ENCODE measurements at regions not wholly inside any gene's neighbourhood (a gene's known extent, or its start where the extent isn't known, plus 50 kb on each side); places are given as distances from the start of the nearest gene placed in this dataset.
A peak's percentile ranks its signal among the peaks of the same experiment; 100 is the strongest.

DNA sequence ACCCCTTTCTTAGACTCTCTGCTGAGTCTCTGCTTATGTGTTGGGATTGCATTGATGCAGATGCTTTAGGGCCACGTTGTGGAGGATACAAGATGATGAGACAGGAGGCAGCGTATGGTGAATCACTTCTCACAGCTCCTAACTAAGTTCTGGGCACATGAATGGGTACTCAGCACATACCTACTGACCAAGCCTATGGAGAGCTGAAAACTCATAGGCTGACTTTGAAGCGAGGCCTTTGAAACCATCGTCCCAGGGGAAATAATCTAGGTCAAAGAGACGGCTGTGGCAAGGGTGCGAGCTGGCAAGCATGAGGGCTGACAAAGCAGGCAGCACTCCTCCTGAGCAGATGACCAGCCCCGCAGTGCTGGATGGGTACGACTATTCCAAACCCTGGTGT is 180.2 kb upstream of the TNP1 start:
- no peak overlapping the region for H3K27ac ChIP-seq
- DNase-seq (ENCODE audit: low spot score) = no peak
- no peak for TF ChIP-seq CTCF (IDR thresholded peaks at IDR 0.05)
- H3K4me3 ChIP-seq = no peak overlapping the region

GRCh38 chr2:217038001-217038400 is 178.1 kb upstream of the TNP1 start:
- DNase-seq (ENCODE audit: low spot score) = no peak
- H3K4me3 ChIP-seq = no peak overlapping the region
- TF ChIP-seq CTCF (IDR thresholded peaks at IDR 0.05) = no peak
- no peak overlapping the region for H3K27ac ChIP-seq

- no peak overlapping the region for H3K27ac ChIP-seq
- DNase-seq (ENCODE audit: low spot score) = no peak
- no peak overlapping the region for H3K4me3 ChIP-seq
- no peak for TF ChIP-seq CTCF (IDR thresholded peaks at IDR 0.05)
Measured at GRCh38 chr2:217037353-217037752, 177.5 kb upstream of the TNP1 start.

DNA sequence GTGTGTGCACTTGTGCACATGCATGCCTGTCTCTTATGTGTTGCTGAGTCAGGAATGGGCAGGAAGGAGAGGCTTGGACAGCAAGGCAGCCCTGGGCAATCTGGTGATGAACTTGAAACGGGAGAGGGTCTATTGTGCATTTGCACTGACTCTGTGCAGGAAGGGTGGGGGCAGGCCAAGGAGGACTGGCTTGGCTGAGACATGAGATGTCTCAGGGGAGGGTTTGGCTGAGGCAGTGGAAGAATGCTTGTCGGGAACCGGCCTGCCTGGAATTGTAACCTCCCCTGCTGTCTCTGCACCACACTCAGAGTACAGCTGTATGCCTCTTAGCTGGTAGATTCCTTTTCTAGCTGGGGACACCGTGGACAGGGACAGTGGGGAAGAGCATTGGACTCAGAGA is 176.1 kb upstream of the TNP1 start:
- TF ChIP-seq CTCF (IDR thresholded peaks at IDR 0.05) = no peak
- H3K27ac ChIP-seq = peak overlapping the region in 1 of 2 donors; percentile 80
- no peak for DNase-seq (ENCODE audit: low spot score)
- no peak overlapping the region for H3K4me3 ChIP-seq

- Histone ChIP-seq H3K4me3 (no peak overlapping the region), H3K27ac (no peak overlapping the region)
- TF ChIP-seq CTCF (IDR thresholded peaks at IDR 0.05) = no peak
- no peak for DNase-seq (ENCODE audit: low spot score)
Measured at GRCh38 chr2:217033186-217033585, 173.3 kb upstream of the TNP1 start.

GRCh38 chr2:217031445-217031844 is 171.6 kb upstream of the TNP1 start:
- DNase-seq (ENCODE audit: low spot score) = no peak
- Histone ChIP-seq H3K27ac (no peak overlapping the region), H3K4me3 (no peak overlapping the region)
- no peak for TF ChIP-seq CTCF (IDR thresholded peaks at IDR 0.05)

DNA sequence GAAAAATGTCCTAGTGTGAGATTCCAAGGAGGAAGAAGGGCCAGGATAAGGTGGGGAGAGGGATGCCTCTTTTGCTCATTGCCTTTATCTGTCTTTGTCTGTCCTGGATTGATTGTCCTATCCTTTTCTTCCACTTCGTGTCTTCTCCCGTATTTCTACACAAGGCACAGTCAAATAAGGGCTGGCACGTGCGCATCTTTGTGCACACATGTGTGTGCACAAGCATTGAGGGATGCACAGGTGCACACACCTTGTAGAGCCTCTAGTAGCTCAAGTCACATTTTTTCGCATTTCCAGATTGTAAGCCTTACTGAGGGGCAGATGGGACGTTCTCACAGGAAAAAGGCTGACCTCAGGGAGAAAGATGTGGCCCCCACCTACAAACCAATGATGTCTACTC is 170.2 kb upstream of the TNP1 start:
- no peak for TF ChIP-seq CTCF (IDR thresholded peaks at IDR 0.05)
- Histone ChIP-seq H3K27ac (no peak overlapping the region), H3K4me3 (no peak overlapping the region)
- DNase-seq (ENCODE audit: low spot score) = no peak

All from coronary artery (tissue), 2 donors.